HUDEP-2 (cell line): ENCODE measurements at regions not wholly inside any gene's neighbourhood (a gene's known extent, or its start where the extent isn't known, plus 50 kb on each side); places are given as distances from the start of the nearest gene placed in this dataset.
A peak's percentile ranks its signal among the peaks of the same experiment; 100 is the strongest.

Experiments
- DNase-seq, 76 experiments: peaks; one replicate each; lab custom pipeline; 2025; ENCODE audit not compliant: unreplicated experiment in 76 of 76; lab: John Stamatoyannopoulos, UW

DNA sequence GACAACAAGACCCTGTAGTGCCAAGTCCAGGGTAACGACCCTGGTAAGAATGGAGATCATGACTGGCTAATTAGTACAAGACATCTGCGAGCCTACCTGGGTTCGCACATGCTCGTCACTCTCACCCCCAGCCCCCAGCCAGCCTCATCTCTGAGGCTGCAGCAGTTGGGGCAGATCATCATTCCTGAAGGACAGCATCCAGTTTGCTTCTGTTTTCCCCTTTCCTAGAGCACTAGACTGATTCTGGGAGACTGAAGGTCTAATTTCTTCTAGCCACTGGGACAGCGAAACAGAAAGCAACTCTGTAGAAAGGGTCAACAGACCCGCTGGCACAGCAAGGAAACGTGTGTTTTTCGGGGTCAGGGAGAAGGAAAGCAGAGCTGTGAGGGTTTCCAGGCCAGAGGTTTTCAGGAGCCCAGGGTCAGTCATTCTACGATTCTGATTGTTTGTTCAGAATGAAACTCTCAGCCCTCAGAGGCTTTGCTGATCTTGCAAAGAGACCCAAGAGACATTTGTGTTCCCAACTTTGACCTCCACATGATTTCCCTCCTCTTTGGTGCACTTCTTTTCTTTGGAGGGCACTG is 343.1 kb upstream of the NOCT start:
- peak in 5 of 76 experiments; percentile 4 to 10 (median 5) for DNase-seq

DNA sequence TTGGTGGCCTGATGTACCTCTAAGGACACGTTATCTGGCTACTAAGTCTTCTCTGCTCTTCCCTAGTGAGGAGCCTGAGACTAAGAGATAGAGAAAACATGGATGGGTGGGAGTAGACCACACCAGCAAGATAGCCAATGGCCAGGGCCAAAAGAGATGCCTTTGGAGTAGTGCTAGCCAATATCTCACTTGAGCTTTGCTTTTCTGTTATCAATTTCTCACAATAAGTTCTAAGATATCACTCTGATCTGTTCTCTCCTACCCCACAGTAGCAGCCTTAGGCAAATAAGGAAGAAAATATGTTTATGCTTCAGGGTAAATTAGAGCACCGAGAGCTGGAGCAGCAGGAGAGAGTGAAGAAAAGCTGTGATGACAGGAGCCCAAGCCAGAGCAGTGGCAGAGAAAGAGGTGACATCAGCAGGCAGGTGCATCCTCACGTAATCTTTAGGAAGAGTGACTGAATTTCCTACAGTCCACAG is 343.9 kb upstream of the NOCT start:
- DNase-seq, result peak in 75 of 76 experiments; percentile 5 to 98 (median 81)

DNA sequence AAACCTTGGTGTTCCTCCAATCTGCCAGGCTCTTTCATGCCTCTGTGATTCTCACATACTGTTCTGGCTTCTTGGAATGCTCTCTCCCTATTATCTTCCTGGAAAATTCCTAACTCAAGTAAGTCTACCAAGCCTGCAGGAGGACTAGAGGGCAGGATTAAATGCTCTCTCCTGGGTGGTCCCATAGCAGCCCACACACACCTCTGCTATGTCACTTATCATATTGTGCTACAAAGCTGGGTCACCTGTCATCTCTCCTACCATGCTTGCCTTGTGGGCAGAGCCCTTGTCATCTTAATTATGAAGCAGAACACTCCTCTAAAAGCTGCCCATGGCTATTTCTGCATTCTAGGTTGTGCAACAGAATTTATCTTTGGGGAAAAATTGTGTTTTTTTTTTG is 344.5 kb upstream of the NOCT start:
- peak in 37 of 76 experiments; percentile 1 to 75 (median 37) for DNase-seq

DNA sequence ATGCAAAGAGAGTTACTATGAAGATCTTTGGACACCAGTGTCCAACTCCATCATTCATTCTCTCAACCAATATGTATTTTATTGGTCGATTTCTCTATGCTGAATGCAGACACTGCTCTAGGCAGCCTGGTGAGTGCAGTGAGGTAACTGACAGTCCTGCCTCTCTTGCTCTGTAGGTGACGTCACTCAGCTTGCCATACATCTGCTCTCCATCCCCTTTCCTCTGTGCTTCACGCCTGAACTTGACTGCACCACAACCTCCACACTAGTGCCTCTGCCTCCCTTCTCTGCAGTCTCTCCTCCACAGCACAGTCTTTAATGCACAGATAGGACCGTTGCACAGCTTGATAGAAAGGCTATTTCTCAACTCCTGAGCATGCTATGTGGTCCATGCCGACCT is 344.9 kb upstream of the NOCT start:
- DNase-seq, result peak in 3 of 76 experiments; percentile 5 to 41 (median 39)

DNA sequence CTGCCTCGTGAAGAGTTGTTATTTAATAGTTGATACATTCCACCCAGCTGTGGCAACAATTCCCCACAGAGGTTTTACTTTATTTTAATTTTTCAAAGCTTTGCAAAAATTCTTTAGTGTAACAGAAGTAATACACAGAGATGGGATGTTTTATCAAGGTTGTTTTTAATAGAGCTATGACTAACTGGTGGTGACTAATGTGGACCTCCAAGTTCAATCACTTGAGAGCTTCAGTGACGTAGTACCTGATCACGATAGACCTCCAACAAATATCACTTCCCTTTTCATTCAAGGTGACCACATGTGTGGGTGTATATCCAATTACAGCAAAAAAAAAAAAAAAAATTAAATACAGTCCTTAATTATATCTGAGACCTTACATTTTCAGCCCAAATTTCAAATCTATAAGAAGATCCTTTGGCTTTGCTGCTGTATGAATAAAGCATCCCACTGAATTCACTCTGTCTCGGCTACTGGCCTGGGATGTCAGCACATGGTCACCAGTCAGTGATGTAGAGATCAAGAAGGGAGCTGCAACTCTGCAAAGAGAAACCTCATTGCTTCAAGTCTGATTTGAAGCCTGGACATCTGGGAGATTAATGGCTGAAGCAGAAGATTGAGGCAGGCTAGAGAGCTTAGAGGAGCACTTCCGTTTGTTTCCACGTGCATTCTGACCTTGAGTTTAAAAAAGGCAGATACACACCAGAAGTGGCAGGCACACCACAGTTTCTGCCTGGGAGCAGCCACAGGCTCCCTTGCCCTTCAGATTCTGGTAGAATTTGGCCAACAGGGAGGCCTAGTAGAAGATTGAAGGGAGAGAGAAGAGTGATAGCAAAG is 345.9 kb upstream of the NOCT start:
- peak in 1 of 76 experiments; percentile 4 for DNase-seq

DNA sequence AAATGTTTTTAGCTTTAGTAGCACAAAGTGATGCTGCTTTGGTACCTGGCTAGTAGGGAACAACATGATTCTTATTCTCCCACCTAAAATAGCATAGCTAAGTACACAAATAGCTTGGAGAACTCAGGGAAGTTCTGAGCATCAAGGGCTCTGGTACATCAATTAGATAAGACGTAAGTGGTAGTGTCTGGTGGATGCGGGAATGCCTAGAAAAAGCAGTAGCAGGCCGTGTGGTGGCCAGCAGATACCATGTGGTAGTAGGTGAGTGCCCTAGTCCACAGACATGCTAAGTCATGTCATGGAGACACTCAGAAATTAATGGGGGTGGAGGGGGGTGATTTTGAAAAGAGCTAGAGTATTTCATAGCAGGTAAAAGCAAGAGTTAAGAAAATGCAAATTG is 347.3 kb upstream of the NOCT start:
- no peak for DNase-seq

DNA sequence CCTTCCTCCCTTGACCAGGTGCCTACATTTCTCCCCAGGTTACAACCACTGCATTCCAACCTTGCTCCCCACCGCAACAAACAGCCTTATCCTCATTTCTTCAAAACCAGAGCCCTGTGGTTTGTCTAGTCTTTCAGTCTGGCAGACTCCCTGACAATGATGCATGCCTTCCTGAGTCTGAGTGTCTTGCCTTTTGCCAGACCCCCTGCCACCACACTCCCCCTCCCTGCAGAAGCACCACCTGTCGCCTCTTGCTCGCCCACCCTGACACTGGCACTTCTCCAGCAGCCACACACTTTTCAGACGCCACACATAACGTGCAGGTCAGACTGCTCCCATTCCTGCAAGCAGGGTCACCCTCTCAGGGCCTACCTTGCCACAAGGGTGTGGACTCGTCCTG is 349.2 kb upstream of the NOCT start:
- no peak for DNase-seq

DNA sequence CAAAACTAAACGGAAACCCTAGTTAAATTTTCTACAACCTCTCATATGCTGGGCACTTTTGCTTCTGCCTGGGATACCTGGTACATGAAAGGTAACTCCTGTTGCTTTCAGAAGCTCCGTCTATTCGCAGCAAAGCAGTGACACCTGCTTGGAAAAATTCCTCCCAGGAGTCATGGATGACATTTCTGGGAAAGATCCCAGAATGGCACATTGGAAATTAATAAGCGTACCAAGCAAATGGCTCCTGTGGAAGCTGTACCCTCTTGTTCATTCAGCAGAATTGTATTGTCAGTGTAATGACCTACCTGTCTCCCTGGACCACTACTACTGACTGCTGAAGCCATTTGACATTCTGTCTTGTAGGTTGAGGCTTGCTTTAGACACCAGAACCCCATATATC is 349.7 kb upstream of the NOCT start:
- no peak for DNase-seq

DNA sequence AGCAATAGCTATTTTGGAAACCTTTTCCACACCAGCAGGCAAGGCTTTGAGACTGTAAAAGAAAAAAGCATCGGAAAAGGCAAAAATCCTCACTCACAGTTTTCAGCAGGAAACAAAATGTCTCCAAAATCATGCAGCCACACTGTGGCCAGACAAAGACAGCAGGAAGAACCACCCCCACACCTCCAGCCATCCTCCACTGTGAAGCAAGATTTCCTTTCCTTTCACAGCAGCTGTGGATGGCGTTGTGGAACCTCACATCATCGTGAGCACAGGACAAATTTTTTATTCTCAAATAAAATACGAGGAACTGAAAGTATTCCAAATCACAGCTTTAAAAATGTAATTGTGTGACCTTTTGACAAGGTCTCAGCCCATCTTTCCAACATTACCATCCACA is 351.7 kb upstream of the NOCT start:
- no peak for DNase-seq

DNA sequence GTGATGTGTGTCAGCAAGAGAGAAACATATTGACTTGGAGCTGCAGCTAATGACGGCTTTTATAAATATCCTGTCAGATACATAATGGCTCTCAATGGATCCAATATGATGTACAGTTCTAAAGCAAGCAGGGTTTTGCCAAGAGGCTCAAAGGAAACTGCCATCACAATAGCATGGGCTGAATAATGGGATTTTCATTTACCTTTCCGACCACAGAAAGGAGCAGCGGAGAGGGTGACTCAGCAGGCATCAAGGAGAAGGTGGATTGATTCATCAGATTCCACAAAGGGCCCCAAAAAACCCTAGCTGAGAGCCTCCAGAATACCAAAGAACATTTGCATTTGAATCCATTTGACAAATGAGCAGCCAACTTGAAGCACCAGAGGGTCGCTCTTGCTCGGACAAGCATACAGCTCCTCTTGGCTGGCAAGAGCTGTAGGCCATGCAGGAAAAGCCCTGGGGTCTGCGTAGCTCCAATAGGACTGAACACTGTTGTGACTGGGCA is 355.7 kb upstream of the NOCT start:
- DNase-seq, result no peak

DNA sequence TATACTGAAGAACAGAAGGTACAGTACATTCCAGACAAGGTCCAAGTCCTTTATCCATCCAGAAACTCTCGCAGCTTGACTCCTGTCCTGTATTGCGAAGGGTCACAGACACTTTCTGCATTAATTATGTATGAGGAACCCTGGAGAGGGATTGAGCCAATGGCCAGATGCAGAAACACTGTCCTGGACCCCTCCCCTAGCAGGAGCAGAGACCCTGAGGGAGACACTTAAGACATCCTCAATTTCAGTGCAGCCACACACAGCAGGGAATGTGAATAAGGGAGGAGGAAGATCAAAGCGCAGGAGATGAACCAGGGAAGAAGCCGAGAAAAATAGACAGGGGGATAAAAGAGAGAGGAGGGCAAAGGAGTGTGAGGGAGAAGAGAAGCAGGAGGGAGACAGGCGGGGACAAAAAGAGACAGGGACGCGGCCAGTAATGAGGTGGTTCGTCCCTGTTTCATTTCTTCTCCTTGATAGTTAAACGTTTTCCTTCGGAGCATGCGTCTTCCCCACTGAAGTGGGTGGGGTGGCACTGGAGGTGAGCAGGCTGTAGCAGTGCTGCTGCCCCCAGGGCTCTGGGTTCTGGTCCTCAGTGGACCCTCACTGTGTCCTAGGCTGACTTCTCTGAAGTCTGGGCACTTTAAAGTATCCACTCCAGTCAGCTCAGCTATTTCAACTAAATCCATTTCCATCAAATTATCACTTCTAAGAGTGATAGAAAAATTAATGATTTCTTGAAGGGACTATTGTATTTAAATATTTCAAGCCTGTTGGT is 356.4 kb upstream of the NOCT start:
- DNase-seq, result no peak

DNA sequence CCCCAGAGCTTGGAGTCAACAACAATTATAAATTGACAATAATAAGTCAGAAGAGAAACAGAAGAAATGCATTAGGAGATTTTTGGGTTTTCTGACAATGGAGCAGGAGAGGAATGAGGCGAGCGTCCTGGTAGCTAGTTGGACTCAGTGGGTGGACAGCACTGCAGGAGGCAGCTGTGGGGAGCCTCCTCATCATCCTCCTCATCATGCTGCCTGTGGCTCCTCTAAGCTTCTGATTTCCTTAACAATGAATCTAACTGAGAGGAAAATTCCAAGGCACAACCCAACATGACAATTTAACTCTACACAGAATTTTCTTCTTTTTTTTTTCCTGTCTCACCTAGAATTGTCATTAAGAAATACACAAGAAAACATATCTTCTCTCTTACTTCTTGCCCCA is 357.1 kb upstream of the NOCT start:
- DNase-seq, result no peak

DNA sequence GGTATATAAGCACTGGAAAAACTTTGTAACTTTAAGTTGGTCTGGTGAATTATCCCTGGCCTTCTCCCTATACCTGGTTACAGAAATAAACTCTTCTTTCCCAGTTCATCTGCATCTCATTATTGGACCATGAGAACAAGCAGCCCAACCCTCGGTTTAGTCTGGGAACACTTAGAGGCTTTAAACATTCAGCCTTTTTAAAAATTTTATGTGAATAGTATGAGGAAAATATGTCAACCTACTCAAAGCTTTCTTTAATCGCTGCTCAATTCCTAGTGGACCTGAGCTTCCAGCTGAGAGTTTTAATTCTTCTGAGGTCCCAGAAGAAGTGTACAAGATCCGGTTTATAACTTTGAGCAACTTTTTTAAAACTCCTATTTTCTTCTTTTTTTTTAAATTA is 358.6 kb upstream of the NOCT start:
- DNase-seq, result no peak

DNA sequence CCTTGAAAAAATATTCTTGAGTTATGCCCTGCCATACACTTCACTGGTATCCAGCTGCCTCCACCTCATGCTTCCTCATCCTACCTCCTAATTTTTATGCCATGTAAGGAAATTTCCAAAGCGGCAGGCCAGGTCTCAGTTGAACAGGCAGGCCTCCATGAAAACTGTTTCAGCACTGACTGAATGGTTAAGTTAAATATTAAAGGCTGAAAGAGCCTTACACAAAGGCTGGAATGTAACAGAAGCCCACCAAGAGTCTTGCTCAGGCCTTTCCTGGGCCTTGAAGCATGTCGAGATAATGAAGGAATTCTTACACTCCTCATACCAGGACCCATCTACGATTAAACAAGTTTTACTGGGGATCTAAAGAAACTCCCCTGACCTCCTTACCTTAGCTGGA is 359.6 kb upstream of the NOCT start:
- no peak for DNase-seq

DNA sequence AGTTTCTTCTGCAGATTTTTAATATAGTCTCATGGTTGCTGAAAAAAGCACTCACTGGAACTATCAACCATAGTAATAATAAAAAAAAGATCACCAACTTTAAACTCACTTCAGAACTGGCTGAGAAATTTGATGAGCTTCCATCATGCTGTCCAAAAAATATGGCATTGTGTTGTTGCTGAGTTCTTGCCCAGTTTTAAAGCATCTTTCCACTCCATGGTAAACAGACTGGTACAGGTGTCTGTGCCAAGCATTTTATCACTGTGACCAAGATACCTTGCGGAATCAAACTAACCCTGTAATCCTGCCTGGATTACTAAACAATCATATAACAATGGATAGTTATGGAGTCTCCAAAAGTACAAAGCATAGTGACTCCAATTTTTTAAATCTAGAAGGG is 360.3 kb upstream of the NOCT start:
- no peak for DNase-seq

DNA sequence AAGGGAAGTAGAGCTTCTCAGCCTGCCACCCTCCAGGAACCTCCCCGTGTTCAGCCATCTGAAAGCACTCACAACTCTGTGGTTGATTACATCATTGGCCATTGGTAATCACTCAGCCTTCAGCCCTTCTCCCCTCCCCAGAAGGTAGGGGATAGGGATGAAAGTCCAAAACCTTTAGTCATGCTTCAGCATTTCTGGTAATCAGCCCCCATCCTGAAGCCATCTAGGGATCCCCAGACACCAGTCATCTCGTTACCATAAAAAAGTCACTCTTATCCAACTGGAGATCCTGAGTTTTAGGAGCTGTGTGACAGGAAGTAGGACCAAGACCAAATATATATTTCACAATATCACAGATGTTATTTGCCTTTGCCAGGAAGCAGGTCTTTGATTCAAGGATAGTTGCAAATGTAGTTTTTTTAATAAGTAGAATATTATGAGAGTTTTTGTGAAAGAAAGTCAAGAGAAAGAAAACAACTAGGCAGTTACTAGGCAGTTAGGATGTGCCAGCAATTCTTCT is 364.6 kb upstream of the NOCT start:
- no peak for DNase-seq

DNA sequence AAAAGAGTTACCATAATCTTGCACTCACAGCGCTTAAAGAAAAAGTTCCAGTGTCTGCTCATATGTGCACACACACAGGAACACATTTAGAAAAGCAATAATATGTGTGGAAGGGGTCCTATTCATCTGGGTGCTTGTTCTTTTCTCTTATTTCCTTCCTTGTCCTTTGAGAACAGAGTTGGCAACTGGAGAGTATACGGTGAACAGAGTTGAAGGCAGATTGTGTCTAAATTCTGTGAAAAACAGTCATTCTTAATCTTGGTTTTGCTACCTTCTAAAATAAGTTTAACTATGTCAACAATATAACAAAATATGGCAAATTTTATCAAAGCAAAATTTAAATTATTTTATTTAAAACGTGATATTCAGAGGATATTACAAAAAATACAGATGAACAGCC is 365.1 kb upstream of the NOCT start:
- no peak for DNase-seq

DNA sequence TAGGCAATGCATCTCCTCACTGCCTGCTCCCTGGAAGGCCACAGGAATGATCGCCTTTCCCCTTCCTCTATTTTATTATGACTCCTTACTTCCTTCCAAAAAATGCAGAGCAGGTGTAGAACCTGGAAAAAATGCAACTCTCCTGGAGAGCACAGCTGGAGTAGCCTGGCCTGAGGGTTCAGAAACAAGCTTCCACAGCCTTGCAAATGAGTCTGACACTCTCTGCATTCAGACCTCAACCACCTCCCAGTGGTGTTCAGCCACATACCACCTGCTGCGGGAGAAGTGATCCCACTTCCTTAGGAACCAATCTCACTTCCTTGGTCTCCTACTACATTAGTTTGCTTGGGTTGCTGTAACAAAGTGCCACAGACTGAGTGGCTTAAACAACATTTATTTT is 368.1 kb upstream of the NOCT start:
- DNase-seq, result no peak

DNA sequence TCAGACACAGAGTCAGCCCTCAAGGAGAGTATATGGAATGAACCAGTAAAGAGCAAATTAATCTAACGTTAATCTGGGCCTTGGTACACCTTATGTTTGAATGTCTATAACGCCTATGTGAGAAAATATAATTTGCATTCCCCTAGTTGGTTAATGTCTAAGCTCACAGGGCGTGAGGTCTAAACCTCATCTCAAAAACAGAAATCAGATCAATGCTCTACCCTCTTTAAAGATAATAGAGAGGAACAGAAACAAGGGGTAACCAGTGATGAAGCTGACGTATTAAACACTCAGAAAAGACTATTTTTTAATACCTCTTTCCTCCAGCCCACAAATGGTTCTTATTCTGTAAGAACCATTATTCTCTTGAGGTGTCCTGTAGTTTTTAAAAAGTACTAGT is 369.2 kb upstream of the NOCT start:
- no peak for DNase-seq

DNA sequence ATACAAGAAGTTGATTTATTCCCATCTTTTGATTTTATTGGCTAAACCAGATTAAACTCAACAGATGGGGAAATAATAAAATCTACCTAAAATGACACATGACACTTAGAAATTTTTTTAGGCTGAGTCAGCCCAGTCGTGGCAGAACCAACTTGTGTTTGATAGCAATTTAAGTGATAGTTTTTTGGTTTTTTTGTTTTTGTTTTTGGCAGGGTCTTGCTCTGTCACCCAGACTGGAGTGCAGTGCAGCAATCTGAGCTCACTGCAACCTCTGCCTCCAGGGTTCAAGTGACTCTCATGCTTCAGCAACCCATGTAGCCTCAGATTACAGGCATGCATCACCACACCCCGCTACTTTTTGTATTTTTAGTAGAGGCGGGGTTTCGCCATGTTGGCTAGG is 370.3 kb upstream of the NOCT start:
- no peak for DNase-seq

DNA sequence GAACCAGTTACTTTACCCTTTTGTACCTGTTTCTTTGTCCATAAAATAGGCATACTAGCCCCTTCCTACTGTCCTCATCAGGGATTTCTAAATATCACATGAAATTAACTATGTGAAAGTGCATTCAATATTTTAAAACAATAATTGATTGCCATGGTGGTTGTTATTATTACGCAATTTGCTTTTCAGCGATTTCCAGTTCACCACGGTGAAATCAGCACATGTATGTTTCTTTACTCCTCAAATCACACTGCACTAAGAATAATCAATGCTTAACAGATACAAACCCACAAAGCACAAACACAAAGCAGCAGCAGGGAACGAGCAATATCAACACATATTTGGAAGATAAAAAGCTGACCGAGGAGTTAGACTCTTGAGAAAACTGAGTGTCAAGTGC is 371.3 kb upstream of the NOCT start:
- DNase-seq, result no peak
